ENCODE measurements at regions not wholly inside any gene's neighbourhood (a gene's known extent, or its start where the extent isn't known, plus 50 kb on each side); places are given as distances from the start of the nearest gene placed in this dataset.

DNA sequence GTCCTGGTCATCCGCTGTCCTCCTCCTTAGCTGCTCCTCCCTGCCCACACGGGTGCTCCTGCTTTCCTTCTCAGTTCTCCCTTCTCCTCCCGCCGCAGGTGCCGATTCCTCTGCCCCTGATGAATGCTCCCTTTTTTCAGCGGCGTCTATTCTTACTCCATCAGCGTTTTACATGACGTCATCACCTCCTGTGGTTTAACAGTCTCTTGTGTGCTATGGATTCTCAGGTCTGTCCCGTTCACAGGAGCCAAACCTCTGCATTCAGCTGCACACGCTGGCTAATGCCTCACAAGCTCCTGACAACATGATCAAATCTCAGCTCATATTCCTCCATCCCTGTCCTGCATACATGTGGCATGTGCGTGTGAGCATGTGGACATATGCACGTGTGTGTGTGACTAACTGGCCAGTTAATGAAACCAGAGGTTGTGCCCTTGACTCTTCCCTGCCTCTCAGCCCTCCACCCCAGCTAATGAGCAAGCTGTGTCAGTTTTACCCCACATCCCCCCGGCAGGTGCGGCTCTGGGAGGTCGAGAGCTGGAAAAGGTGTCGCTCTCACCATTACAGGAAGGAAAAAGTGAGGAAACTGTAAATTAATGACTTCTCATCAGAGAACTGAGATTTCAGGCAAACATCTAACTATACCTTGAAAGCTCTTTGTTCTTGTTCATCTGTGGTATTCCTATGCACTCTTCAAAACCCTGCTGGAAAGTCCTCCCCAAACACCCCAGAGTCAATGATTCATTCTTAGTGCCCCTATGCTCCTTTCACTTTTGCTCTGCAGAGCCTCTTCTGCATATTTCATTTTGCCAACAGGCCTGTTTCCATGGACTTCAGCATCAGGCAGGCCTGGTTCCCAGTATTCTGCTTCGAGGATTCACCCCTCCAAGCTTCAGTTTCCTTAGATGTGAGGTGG, 163.1 kb downstream of the TTLL2 start:
- POLR2A ChIA-PET, result no interaction called here
- TF ChIP-seq ZNF600 (tag by site-specific recombination; IDR thresholded peaks at IDR 0.05) (peak; percentile 45; the same call in 1 of the 2 replicates), ZNF670 (tag by site-specific recombination; IDR thresholded peaks at IDR 0.05; ENCODE audit: low read depth) (no peak), ZNF394 (tag by site-specific recombination; IDR thresholded peaks at IDR 0.05; ENCODE audit: borderline replicate concordance) (peak; percentile 19; the same call in 1 of the 2 replicates), KLF7 (tag by site-specific recombination; IDR thresholded peaks at IDR 0.05; ENCODE audit: borderline replicate concordance) (no peak), ZNF629 (tag by site-specific recombination; IDR thresholded peaks at IDR 0.05) (peak; percentile 73), ATF2 (tag by site-specific recombination; IDR thresholded peaks at IDR 0.05; ENCODE audit: low read depth) (peak; percentile 96), ZBTB21 (tag by site-specific recombination; IDR thresholded peaks at IDR 0.05) (peak; percentile 39; the same call in 1 of the 2 replicates), ZNF10 (tag by site-specific recombination; IDR thresholded peaks at IDR 0.05) (peak; percentile 53; the same call in 1 of the 2 replicates)
- CTCF ChIA-PET, result interaction anchor here (0.5 to 0.7 kb wide), 2 partner anchors 530 to 944 kb away, joined by 3 read pairs; no protein-coding TSS in a partner anchor
- H3K4me3 ChIP-seq (ENCODE audit: low read depth, low read length), result no peak overlapping the region
- no peak overlapping the region for H3K27ac ChIP-seq (ENCODE audit: extremely low read depth, low read depth, low read length)
- no peaks in the 10 kb centered on the region for H3K9me3 ChIP-seq (ENCODE audit: control insufficient read depth, insufficient read depth, low read depth, low read length)
- no peaks in the 10 kb centered on the region for H3K4me1 ChIP-seq (ENCODE audit: control insufficient read depth, insufficient read depth, low read length)
- no peaks in the 10 kb centered on the region for H3K36me3 ChIP-seq (ENCODE audit: control insufficient read depth in 2 of 2, insufficient read depth in 1 of 2, low read length in 2 of 2)

DNA sequence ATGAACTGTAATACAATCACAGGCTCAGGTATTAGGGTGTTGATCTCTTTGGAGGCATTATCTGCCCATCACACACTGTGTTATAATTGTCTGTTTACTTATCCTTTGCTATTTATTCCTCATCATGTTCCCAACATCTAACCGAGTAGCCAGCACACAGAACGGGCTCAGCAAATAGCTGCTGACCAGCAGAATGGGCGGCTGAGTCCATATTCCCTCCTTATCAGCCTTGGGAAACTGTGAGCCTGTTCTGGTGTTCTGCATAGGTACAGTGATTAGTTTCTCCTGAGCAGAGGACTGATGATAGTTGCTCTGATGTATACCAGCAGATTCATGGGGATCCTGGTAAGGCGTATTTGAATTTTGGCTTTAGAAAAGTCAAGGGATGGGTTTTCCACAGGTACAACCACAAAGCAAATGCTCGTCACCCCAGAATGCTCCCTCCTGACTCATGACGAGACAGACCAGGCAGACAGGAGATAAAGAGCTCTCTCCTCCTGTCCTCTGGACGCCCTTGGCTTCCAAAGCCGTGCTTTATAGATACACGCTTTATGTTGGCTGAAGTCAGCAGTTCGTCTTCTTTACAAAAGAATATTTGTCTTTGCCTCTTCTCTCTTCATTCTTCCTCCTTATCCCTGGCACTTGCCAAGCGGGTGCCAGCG, 166.7 kb downstream of the TTLL2 start:
- ChIA-PET POLR2A (no interaction called here), CTCF (interaction anchor here (0.7 kb wide), 1 partner anchor 1835 kb away, joined by 3 read pairs; no protein-coding TSS in a partner anchor)
- TF ChIP-seq, protein P1, sequence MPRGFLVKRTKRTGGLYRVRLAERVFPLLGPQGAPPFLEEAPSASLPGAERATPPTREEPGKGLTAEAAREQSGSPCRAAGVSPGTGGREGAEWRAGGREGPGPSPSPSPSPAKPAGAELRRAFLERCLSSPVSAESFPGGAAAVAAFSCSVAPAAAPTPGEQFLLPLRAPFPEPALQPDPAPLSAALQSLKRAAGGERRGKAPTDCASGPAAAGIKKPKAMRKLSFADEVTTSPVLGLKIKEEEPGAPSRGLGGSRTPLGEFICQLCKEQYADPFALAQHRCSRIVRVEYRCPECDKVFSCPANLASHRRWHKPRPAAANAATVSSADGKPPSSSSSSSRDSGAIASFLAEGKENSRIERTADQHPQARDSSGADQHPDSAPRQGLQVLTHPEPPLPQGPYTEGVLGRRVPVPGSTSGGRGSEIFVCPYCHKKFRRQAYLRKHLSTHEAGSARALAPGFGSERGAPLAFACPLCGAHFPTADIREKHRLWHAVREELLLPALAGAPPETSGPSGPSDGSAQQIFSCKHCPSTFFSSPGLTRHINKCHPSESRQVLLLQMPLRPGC (tag by site-specific recombination; IDR thresholded peaks at IDR 0.05), result no peak
- TF ChIP-seq ZNF366 (tag by site-specific recombination; conservative IDR thresholded peaks at IDR 0.05) (no peak), ZNF10 (tag by site-specific recombination; IDR thresholded peaks at IDR 0.05) (no peak), ZNF423 (tag by site-specific recombination; IDR thresholded peaks at IDR 0.05) (no peak), KLF7 (tag by site-specific recombination; IDR thresholded peaks at IDR 0.05; ENCODE audit: borderline replicate concordance) (no peak), ZNF785 (tag by site-specific recombination; IDR thresholded peaks at IDR 0.05) (no peak)
- H3K9me3 ChIP-seq (ENCODE audit: control insufficient read depth, insufficient read depth, low read depth, low read length), result no peaks in the 10 kb centered on the region
- no peak overlapping the region for H3K27ac ChIP-seq (ENCODE audit: extremely low read depth, low read depth, low read length)
- no peaks in the 10 kb centered on the region for H3K36me3 ChIP-seq (ENCODE audit: control insufficient read depth in 2 of 2, insufficient read depth in 1 of 2, low read length in 2 of 2)
- H3K4me1 ChIP-seq (ENCODE audit: control insufficient read depth, insufficient read depth, low read length), result no peaks in the 10 kb centered on the region
- no peak overlapping the region for H3K4me3 ChIP-seq (ENCODE audit: low read depth, low read length)

GRCh38 chr6:167492100-167492449, 167.2 kb downstream of the TTLL2 start:
- ChIA-PET CTCF (no interaction called here), POLR2A (no interaction called here)
- Histone ChIP-seq H3K27ac (ENCODE audit: extremely low read depth, low read depth, low read length) (no peak overlapping the region), H3K4me1 (ENCODE audit: control insufficient read depth, insufficient read depth, low read length) (no peaks in the 10 kb centered on the region), H3K4me3 (ENCODE audit: low read depth, low read length) (no peak overlapping the region), H3K9me3 (ENCODE audit: control insufficient read depth, insufficient read depth, low read depth, low read length) (no peaks in the 10 kb centered on the region), H3K36me3 (ENCODE audit: control insufficient read depth in 2 of 2, insufficient read depth in 1 of 2, low read length in 2 of 2) (no peaks in the 10 kb centered on the region)
- TF ChIP-seq, protein P2, sequence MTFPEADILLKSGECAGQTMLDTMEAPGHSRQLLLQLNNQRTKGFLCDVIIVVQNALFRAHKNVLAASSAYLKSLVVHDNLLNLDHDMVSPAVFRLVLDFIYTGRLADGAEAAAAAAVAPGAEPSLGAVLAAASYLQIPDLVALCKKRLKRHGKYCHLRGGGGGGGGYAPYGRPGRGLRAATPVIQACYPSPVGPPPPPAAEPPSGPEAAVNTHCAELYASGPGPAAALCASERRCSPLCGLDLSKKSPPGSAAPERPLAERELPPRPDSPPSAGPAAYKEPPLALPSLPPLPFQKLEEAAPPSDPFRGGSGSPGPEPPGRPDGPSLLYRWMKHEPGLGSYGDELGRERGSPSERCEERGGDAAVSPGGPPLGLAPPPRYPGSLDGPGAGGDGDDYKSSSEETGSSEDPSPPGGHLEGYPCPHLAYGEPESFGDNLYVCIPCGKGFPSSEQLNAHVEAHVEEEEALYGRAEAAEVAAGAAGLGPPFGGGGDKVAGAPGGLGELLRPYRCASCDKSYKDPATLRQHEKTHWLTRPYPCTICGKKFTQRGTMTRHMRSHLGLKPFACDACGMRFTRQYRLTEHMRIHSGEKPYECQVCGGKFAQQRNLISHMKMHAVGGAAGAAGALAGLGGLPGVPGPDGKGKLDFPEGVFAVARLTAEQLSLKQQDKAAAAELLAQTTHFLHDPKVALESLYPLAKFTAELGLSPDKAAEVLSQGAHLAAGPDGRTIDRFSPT (tag by site-specific recombination; IDR thresholded peaks at IDR 0.05), result no peak
- TF ChIP-seq, protein P3, sequence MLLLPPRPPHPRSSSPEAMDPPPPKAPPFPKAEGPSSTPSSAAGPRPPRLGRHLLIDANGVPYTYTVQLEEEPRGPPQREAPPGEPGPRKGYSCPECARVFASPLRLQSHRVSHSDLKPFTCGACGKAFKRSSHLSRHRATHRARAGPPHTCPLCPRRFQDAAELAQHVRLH (tag by site-specific recombination; IDR thresholded peaks at IDR 0.05), result no peak
- TF ChIP-seq, protein P4, sequence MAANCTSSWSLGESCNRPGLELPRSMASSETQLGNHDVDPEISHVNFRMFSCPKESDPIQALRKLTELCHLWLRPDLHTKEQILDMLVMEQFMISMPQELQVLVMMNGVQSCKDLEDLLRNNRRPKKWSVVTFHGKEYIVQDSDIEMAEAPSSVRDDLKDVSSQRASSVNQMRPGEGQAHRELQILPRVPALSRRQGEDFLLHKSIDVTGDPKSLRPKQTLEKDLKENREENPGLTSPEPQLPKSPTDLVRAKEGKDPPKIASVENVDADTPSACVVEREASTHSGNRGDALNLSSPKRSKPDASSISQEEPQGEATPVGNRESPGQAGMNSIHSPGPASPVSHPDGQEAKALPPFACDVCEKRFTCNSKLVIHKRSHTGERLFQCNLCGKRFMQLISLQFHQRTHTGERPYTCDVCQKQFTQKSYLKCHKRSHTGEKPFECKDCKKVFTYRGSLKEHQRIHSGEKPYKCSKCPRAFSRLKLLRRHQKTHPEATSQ (tag by site-specific recombination; IDR thresholded peaks at IDR 0.05), result no peak
- no peak for TF ChIP-seq ZNF544 (tag by site-specific recombination; IDR thresholded peaks at IDR 0.05)

All from HEK293 (cell line).